ENCODE measurements at regions not wholly inside any gene's neighbourhood (a gene's known extent, or its start where the extent isn't known, plus 50 kb on each side); places are given as distances from the start of the nearest gene placed in this dataset.

DNA sequence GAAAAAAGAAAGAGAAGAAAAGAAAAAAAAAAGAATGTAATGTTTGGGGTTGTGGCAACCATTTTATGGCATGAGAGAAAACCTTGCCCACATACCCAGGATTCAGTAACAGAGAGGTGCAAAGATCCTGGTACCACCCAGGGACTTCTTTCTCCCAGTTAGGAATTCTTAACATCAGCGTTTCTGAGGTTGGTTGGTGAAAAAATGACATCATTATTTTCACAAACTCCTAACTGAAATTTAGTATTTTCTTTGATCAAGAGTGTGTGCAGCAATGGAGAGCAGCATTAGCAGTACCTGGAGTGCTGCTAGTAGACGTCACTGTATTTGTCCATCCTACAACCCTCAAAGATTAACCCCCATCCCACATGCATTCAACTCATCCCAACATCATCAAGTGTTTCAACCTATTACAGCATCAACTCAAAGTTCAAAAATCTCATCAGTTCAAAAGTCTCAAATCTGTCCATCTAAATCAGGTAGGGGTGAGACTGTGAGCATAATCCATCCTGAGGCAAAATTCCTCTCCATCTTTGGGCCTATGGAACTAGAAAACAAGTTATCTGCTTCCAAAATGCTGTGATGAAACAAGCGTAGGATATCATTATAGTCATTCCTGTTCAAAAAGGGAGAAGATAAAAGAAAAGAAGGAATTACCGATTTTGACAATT, 60.1 kb upstream of the MSX2 start:
- FAIRE-seq, result no peak

DNA sequence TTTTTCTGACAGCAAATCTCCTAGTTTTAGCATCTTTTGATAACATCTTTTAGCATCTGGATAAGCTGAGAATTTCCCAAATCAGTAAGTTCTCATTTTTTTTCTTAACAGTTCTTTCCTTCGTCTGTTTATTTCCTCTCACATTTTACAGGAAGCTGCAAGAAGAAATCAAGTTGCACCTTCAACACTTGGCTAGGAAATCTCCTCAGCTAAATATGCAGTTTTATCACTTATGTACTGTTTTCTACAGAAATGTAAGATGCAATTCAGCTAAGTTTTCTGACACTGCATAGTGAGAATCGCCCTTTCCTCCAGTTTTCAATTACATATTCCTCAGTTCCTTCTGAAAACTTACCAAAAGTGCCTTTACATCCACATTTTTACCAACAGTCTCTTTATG, 59.0 kb upstream of the MSX2 start:
- no peak for FAIRE-seq

DNA sequence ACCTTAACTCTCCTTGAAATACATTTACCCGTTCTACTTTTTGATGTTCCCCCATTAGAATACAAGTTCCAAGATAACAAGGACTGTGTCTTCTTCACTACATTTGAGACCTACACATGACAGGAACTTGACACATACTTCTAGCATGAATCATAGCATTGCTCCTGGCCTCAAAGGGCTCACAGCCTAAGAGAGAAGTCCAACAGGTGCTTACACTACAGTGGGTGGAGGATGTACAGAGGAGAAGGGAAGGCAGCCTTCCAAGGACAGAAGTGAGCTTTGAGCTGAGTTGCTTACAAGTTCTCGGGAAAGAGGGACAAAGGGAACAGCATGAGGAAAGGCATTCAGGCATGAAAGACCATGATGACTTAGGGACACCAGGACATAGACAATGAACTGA, 56.9 kb upstream of the MSX2 start:
- FAIRE-seq, result no peak

DNA sequence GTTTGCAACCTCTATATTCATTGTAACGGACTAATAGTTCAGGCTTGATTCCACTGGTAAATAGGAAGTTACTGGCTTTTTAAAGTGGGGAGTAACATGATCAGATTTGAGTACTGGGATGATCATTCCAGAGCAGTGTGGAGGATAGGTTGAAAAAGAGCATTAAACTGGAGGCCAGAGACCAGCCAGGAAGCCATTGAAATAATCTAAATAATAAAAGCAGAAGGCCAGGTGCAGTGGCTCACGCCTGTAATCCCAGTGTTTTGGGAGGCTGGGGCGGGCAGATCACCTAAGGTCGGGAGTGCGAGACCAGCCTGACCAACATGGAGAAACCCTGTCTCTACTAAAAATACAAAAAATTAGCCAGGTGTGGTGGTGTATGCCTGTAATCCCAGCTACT, 56.0 kb upstream of the MSX2 start:
- FAIRE-seq, result no peak

All from TTC549 (cell line).